NCI-H1105 treated with DMSO at 0.1 percent for 48 hours (cell line): ENCODE measurements at regions not wholly inside any gene's neighbourhood (a gene's known extent, or its start where the extent isn't known, plus 50 kb on each side); places are given as distances from the start of the nearest gene placed in this dataset.

ENCODE experiments used
- DNase-seq: peaks from one replicate; lab custom pipeline; 2025; lab: John Stamatoyannopoulos, UW

DNA sequence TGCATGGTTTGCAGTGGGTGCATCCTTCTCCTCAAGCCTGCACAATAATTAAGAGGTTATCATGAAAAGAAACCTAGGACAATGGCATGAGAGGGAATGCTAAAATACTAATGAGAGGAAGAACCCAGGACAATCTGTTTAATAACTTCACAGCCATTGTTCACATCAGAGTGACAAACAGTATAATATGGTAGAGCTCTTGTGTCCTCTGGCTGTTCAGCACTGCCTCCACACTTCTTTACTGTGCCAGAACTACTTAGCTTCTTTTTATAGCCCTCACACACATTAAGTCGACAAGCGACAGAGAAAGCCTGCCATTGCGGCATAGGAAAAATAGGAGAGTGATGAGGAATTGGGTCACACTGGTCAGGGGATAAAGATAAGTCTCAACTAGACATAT is 65.0 kb upstream of the MEIS2 start:
- DNase-seq, result no peak

DNA sequence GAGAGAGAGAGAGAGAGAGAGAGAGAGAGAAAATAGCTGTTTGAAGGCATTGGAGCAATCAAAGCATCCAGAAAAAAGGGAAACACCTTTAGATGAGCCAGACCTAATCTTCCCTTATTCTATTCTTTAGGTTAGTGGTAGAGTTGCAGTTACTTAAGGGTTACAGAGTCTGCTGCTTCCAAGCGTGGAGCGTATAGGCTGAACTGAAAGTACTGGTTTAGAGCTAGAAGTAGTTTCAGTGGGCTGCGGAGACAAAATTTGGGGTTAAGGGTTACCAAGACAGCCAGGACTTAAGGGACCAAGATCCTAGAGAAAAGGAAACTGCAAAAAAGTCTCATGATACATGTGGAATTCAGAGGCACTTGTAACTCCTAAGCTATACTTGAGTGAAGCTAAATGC is 66.1 kb upstream of the MEIS2 start:
- no peak for DNase-seq

DNA sequence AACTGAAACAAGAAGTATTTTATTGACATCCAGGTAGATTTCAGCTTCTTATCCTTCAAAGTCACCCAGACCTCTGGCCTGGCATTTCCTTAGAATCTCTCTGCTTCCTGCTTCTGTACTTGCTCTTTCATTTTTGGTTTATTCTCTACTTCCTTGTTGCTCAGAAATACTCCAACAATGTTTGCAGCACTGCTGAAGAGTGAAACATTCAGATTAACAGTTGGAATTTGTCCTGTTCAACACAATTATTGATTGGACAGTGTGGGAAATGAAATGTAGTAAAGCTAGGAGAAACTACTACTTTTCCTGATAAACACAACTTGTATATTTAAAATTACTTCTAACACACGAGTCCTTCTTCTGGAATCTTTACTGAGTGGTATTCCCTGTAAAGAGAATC is 81.0 kb upstream of the MEIS2 start:
- DNase-seq, result no peak

DNA sequence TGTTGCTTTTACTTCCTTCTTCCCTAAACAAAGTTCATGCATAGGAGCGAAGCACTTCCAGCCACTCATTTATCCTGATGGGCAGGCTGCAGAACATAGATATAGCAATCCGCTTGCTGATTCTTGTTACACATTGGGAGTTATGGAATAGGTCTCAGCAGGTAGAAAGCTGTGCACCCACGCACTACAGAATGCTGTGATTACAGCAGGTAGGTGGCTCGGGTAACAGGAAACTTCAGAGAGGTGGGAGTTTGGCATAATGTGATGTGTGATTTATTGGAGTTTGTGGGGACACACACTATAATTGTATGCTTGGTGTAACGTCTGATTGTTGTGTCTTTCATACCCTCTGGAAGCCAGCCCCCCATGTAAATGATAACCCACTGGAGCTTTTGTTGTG is 99.2 kb upstream of the MEIS2 start:
- DNase-seq, result no peak

DNA sequence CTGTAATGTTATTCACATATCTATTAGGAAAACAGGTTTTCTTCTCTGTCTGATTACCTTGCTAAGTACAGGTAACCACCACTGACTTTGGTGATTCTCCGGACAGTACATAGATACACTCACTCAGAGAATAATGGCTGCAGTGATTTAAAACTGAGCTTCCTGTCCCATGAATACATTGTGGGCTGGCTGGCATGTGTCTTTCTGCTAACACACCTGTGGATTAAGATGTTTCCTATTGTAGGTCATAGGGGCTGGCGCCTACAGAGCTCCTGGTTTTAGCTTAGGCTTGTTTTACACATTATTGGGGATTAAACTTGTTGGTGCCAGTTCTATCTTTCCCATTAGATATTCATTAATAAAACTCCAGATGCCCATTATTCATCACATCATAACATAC is 102.7 kb upstream of the MEIS2 start:
- no peak for DNase-seq

DNA sequence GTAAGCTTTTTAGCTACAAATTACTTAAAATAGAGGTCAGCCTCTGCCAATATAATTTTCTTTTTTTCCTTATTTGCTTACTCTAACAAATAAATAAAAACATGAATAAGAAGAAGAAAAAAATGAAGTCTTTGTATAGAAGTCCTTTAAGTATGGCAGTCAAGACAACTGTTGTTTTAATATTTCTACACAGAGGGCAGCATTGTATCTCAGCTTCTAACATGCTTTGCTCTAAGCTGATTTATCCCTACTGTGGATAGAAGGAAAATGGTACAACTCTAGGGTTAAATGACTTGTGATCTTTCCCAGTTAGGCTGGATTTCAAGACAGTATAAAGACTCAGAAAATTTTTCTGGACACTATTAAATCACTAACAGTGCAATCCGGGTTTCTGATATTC is 104.3 kb upstream of the MEIS2 start:
- no peak for DNase-seq

DNA sequence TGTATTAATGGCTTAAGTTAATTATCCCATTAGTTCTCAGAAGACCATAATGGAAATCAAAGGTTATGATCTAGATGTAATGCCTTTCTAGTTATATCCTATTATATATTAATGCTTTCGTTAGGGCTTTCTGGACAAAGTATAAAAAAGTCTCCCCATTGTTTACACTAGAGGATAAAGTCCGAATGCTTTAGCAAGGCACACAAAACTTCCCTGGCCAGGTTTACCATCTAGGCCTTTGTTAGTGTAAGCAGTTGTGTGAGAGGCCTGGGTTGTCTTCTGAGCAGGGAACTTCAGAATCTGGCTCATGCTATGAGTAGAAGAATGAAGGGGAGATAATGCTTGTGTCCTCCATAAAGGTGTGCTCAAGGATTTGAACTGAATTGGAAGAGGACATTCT is 106.3 kb upstream of the MEIS2 start:
- DNase-seq, result no peak

DNA sequence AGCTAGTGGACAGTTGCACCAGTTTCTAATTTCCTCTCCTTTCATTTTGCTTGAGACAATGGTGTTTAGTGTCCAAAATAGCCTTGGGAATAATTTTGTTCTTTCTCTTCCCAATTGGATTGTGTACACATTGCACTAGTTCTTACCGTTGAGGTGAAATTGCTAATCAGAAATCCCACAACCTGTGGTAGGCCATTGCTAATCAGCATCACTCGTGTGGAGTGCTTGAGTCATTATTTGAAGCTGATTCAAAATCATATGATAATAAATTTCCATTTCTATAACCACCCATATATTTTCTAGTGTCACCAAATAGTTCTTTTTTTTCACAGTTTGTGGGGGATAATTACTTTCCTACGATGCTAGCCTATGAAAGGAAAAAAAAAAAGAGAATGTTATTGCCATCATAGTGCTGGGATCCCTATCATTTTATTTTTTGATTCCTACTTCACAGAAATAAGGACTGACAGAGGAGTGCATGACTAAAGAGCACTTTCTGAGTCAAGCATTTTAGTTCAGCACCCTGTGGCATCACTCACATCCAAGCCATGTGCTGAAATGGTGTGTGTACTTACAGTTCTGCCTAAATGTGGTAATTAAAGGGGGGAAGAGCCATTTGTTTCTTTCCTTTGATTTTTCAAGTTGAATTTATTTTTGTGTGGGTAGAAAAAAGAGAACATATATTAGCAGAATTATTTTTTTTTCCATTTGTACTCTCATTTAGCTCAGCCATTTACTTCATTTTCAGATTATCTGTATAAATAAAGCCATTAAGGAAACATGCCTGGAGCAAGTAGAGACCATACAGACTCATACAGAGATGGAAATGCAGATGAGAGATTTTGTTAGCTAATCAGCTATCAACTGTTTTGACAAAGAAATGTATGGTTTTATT is 108.0 kb upstream of the MEIS2 start:
- DNase-seq, result no peak

DNA sequence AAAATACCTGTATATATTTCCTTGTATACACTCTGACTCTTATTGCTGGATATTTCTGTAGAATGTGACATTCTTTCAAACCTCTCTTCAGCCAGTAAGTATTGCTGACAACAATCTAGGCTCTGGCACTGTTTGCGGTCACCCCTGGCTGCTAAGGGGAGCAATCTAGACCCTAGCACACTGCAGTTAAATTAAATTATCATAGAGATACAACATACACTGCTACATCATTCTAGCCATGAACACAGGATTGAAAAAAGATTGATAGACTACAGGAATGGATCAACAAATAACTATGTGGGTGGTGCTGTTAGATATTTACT is 108.7 kb upstream of the MEIS2 start:
- DNase-seq, result no peak

DNA sequence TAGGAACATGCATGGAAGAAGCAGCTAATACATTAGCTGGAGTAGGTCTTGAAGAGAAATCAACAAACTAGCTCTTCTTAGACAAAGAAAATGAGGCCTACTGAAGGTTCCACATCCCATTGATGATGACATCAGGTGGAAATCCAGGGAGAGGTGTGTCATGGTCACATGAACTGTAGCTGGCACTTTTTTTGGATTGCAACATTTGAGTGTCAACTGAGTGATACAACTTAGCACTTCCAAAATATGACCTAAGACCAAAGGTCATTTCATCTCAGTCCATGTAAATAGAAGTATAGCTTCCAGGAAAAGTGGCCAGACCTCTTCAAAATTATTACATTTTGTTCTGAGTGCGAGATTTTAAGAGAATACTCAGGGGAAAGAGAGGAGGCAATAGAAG is 117.2 kb upstream of the MEIS2 start:
- DNase-seq, result no peak

DNA sequence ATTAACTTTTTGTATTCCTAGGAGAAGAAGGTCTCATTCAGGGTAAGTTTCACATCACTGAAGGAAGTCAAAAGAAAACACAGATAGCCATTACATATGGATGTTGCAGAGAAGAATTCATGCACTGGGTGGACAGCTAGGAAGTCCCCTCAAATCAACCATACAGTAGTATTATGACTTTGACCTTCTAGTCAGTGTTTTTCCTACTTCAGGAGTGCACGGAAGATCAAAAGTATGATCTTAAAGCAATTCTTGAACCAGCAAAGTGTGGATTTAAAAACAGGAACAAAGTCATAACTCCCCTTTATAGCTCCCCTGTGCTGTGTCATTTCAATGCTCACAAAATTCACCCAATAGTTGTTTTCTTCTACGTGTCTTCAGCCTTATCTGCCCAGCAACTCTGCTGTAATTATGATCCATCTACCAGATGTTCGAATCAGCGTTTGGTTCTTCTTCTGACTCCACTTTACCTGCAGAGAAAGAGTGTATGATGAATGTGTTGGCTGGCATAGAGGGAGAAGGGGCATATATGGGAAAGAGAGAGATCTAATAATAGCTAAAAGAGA is 118.1 kb upstream of the MEIS2 start:
- DNase-seq, result no peak

DNA sequence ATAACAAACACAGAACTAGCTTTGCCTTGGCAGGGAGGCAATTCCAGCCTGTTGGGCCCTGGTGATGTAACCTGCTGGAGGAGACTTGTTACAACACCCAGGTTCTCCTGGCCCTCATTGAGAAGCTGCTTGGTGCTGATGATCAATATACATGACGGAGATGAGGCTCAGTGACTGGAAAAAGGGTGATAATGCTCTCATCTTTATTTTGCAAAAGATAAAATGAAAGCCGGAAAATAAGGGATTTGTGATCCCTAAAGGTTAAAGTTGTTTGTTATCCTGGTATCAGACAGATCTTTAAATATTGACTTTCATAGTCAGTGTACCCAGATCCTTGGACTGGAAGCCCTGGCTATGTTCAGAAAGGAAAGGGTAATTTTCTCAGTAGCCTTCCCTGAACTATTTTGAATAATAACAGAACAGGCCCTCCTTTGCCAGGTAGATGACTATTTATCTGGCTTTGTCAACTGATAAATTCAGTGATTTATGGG is 118.9 kb upstream of the MEIS2 start:
- DNase-seq, result no peak

DNA sequence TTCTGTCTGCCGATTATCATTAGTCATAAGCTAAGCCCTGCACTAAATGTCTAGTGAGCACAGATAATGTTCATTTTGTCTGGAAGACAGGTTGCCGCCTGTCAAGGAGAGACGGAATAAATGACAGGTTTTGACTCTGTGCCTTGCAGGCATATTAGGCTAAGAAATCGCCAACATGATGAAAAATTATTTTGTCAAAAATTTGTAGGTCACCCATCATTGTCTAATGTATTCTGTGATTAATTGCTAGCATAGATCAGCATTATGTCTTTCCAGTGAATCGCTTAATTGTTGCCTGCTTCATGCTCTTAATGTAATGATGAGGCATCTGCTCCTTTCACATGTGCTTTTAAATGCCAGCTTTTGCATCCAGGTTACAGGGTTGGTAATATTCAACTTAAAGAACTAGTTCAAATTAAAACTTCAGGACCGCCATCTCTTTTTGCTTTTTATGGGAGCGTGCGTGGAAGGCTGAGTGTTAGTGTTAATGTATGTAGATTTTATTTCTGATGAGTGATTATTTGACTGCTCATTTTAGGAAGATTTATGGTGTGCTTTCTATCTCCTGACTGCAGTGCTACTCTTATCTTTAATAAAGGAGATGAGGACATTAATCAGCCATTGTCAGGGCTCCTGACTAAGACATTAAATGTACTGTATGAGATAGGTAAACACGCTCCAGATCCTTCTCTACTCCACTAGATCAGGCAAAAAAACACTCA is 120.8 kb upstream of the MEIS2 start:
- peak; percentile 72 for DNase-seq

DNA sequence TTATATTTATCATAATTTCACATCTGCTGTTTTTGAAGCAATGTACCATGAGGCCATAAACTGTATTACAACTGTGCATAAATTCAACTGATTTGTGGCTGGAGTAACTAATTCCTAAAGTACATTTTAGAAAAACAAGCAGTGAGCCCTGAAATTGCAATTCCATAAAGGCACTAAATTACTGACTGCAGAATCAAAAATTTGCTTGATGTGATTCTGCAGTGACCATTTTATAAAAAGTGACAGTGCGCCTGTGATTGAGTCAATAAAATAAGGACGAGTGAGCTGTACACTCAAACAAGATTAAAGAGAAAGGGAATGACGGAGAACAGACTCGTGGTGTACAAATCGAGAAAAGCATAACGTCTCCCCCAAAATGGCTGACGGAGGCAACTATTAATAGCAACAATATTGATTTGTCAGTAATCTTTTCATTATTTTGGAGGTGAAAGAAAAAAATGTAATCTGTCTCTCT is 121.4 kb upstream of the MEIS2 start:
- peak; percentile 58 for DNase-seq

DNA sequence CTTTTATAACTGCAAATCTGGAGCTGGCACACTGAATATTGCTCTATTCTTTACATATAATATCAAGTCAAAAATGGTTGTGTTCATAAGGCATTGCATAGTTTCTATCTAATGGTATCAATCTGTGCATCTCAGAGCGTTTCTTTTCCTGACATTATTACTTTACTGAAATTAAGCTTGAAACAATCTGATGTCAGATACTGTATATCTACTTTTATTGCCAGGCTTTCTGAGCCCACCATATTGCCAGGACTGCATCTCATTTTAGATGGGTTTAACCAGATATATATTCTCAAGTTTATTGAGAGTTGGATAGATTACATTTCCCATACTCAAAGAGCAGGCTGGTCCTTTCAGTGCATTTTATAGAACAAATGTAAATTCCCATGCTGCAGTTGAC is 122.7 kb upstream of the MEIS2 start:
- DNase-seq, result no peak

DNA sequence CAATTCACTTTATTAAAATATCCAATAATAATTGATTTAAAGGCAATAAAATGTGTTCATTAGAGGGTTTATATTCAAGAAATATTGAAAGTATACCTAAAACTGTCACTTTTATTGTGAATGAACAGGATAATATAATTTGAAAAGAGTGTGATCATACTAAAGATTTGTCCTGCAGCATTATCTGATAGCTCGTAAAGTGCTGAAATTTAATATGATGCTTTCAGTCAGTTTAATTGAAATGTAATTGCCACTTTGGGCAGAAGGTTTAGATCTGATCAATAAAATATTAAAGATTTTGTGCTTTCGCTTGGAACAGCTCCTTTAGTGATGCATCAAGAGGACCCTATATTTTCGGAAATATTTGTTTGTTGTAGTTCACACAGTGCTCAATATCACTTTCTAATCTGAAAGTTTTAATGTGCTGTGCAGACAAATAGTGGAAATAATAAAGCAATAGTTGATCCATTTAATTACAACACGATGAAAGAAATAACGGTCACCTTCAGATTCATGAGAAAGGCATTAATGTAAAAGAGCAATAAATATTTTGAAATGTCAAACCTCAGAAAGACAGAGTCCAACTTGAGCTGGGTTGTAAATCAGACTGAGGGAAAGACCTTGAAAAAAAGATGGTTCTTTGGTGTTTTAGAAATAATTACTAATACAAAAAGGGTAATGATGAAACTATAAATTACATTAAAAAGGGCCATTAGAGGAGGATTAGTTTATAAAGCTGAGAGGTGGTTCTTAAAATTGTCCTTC is 129.7 kb upstream of the MEIS2 start:
- DNase-seq, result no peak

DNA sequence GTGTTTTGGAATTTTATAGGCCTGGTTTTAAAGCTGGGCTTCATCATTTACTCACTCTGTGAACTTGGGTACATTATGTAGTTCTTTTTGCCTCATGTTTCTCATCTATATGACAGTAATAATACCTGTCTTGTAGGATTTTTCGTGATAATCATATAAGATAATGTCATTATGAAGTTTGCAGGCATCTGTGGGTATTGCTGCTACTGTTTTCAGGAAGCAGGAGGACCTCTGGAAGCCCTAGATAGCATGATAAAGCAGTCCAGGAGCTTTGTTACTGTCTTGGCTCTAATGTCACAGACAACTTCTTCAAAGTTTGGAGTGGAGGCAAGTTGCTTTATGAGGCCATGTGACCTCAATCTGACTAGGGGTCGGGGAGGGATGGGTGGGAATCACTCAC is 145.0 kb upstream of the MEIS2 start:
- DNase-seq, result no peak

DNA sequence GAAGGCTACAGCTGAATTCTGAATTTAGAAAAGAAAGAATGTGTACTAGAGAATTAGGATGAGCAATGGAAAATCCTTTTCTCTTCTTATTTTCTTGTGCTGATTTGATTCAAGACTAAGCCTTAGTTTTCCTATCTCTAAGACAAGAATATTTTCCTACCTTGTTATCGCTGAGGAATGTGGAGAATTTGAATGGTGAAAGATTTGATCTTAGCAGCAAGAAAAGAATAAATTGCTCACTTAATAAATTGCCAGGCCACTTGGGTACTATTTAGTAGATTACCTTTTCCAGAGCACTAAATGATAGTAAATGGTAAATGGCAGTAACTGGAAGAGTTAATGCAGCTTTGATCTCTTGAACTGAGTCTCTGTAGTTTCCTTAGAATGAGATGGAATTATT is 145.7 kb upstream of the MEIS2 start:
- no peak for DNase-seq

DNA sequence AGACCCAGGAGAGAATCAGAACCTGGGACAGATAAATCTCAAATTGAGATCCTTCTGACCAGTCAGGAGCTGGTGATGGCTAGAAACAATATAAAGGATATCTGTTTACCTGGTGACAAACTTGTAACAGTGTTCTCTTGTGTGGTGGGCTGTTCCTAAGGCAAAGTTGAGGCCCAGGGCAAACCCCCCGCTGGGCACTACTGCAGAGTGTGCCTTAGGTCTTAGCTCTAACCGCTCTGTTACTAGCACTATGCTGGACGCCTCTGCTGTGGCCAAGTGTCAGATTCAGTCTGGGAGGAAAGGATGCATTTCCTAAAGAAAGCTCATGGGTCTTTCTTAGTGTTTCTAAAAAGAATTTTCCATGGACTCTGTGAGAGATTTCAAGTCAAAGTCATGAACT is 146.5 kb upstream of the MEIS2 start:
- DNase-seq, result no peak

DNA sequence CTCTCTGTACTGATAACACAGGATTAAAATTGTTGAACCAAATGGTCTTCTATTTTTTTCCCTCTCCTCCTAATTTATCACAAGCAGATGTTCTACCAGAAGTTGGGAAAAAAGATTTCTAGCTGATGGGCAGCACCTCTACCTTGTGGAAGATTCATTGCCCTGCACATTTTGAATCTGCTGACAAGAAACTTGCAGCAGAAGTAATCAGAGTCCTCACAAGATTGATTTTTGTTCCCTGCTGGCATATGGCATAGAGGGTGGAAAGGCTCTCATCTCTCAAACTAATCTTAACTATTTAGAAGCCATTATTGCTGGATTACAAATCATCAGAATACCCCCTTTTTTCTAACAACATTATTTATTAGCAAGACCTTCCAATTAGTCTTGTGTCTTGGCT is 148.9 kb upstream of the MEIS2 start:
- DNase-seq, result no peak

DNA sequence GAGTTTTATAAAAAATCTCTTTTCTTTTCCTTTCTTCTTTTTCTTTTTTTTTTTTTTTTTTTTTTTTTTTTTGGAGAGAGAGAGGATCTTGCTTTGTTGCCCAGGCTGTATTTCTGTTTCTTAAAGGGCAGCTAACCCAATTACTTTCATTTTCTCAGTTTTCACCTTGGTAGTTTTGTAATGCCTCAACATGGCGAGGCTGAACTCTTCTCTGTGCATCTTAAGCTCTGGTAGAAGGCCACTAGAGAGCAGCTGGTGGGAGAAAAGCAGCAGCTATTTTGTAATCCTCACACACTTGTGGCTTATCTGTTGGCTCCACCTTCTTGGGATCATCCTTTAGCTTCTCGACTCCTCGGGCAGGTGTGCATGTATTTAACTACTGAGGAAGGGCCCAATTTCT is 152.2 kb upstream of the MEIS2 start:
- DNase-seq, result no peak

DNA sequence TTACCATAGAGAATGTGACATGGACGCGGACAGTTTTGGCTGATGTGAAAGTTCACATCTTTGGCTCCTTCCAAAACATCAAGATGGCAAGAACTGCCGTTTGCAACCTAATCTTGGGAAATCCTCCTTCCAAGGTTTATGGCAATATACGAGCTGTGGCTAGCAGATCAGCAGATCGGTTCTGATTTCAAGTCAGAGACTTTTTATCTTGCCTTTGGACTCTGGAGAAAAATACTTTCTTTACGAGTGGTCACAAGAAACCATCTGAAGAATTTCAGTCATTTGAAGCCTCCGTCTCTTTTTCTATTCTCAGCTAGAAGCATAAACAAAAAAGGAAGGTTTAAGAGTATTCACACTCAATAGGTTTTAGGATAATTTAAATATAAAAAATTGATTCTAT is 153.5 kb upstream of the MEIS2 start:
- no peak for DNase-seq
